Kasumi-1 (cell line): ENCODE measurements at regions not wholly inside any gene's neighbourhood (a gene's known extent, or its start where the extent isn't known, plus 50 kb on each side); places are given as distances from the start of the nearest gene placed in this dataset.
"Not testable (repeated sequence)": the region's sequence is repeated elsewhere in the genome, so short reads cannot be mapped to it uniquely, and the experiment has no call there.

ENCODE experiments used
- DNase-seq, 2 experiments: peaks; one replicate each; lab custom pipeline; 2025; lab: John Stamatoyannopoulos, UW

GRCh38 chrX:104376937-104377336, 122.2 kb upstream of the ESX1 start:
- no peak for DNase-seq

DNA sequence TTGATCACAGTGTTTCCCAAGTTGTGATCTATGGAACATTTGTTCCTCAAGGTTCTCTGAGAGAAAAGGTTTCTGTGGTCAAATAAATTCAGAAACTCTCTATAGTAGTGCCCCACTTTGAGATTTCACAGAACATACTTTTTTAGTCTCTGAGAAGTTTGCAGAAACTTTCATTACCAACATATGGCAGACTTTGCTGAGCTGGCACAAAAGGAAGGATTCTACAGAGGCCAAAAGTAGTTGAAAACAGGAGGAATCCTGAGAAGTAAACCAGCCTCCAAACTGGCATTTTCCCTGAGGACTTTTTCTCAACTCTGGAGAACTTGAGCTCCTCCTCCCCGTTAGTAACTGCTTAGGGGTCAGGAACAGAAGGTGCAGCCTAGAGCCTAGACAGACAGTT, 117.8 kb upstream of the ESX1 start:
- DNase-seq, result no peak

DNA sequence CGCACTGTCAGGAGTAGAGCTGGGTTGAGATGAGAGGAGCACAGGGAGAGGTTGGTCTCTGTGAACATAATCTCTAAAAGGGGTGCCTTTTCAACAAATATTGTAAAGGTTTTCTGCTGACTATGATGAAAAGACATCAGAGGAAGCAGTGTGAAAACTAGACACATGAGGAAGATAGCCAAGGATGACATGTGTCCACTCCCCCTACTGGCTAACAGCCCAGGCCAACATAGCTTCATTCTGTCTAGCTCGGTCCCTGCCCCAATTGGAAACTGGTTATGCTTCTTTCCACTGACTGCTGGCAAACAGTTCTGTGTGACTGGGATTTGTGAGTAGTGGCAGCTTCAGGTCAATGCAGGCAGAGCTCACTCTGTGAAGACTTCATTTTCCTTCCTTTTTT, 115.4 kb upstream of the ESX1 start:
- peak in 1 of 2 experiments; percentile 1 for DNase-seq

- DNase-seq, result not testable (repeated sequence)
Observed at GRCh38 chrX:104360774-104361173, 106.0 kb upstream of the ESX1 start.

- no peak for DNase-seq
Observed at GRCh38 chrX:104359124-104359523, 104.4 kb upstream of the ESX1 start.

- DNase-seq, result no peak
Observed at GRCh38 chrX:104351173-104351769, 96.5 kb upstream of the ESX1 start.

DNA sequence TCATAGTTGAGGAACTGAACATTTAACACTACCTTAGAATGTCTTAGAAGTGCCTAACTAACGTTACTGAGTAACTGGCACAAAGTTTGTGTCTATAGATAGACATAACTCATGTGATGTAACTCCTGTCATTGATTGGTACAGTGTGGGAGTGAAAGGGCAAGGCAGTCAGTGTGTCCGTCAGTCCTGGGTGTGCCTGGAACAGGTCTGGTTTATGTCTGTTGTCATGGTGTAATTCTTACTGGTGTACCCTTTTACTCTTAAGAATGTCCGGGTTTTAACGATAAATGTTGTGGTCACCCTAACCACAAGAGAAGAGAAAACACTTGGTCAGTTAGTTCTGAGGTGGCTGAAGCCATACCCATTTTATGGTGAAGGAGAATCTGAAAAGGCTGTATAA, 93.1 kb upstream of the ESX1 start:
- DNase-seq, result no peak

DNA sequence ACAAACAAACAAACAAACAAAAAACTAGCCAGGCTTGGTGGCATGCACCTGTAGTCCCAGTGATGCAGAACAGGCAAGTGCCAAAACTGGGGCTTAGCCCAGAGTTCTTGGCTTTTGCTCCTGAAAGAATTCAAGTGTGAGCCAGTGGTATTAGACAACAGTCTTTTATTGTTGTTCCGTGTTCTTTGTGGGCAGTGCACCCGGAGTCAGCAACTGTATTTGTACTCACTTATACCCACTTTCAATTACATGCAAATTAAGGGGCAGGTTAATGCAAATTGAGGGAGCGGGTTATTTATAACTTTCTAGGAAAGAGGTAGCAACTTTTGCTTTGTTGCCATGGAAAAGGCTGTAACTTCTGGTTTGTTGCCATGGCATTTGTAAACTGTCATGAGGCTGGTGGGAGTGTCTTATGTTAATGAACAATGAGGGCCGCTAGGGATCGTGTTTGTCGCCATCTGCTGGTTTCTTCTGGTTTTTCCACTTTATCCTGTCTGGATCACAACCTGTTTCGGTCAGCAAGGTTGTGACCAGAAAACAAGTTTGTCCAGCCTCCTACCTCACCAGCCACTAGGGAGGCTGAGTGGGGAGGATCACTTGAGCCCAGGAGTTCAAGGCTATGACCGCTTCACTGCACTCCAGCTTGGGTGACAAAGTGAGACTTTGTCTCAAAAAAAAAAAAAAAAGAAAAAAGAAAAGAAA, 88.8 kb upstream of the ESX1 start:
- DNase-seq, result peak; percentile 37 to 71

DNA sequence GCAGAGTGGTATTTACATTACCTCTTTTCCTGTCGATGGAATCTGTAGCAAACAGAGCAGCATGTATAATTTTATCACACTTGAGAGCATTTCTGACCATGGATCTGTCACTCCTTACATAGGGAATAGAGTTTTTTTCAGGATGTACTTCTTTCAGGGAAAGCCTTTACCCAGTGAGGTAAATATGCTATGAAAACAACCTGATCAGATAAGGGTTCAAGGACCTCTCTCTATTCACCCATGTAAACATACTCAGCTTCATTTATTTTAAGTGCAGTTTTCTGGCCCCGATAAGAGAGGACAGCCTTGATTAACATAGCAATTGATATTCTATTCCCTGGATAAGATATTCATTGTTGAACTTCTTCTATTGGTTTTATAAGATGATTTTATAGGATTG, 87.3 kb upstream of the ESX1 start:
- DNase-seq, result no peak

DNA sequence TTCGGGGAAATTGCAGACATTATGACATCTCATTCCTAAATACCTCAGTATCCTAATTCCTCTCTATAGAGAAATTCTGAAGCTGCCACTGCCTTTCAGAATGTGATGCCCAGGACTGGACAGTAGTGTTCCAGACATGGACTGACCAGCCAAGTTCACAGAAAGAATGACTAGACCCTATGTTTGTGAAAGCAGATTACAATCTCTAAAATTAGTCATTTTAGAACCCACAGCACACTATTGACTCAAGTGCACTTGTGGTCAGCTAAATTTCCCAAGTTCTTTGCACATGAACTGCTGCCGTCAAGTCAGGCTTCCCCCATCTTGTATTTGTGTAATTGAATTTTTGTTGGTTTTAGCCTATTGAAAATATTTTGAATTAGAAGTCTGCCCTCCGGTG, 81.0 kb upstream of the ESX1 start:
- DNase-seq, result no peak

DNA sequence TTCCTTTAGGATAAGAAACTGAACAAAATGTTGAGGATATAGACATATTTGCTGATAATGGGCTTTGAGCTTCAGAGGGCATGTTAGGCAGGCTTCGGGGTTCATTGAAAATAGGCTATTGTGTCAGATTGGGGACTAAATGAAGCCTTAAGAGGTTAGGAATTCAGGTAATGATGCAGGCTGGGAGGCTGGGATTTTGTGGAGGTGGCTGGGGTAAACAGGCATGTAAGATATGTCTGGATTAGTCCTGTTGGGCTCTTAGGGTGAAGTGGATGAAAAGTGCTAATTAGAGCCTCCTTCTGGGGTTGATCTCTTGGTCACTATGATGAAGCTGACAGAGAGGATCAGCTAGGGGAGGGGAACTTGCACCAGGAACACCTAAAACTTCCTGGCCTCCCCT, 80.2 kb upstream of the ESX1 start:
- no peak for DNase-seq

DNA sequence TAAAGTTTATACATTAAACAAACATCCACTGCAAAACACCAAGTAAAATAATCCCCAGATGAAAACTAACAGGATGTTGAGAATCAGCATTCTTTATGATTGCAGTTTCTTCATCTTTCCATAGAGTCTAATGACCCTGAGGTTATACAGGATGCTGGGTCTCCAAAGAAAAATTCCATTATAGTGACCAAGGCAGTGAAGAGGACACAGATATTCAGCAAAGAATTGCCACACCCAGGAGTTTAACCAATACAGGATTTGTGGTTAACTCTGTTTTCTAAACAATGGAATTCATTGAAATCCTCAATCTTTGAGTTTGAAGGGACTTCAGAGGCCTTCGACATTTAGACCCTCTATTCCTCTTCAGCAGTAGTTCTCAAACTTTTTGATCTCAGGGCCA, 76.2 kb upstream of the ESX1 start:
- no peak for DNase-seq

DNA sequence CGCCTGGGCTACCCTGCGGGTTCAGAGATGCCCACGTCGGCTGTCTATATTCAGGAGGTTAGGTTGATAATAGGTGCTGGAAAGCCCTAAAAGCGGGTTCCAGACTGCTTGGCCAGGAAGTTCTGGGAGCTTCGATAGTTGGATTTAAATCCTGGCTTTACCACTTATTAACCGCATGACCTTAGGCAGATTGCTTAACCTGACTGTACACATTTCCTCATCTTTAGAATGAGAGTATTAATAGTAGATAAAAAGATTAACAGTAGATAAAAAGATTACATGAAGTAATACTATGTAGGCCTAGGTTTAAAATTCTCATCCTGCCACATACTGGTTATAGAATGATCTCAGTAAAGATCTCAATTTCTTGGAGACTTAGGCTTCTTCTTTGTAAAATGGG, 75.0 kb upstream of the ESX1 start:
- DNase-seq, result no peak

DNA sequence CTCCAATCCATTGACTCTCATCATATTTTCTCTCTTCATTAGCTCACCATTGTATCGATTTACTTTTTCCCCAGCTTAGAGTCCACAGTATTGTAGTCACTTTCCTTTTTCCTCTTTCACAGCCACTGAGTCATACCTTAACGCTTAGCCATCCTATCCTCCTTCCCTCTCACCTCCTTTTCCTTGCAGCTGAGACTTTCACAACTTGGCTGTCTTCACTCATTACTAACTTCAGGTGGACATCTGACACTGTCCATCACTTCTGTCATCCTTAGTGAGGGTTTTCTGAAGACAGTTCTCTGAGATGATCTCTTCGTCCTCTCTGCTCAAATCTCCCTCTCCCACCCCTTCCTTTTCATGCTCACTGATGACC, 70.5 kb upstream of the ESX1 start:
- DNase-seq, result no peak

DNA sequence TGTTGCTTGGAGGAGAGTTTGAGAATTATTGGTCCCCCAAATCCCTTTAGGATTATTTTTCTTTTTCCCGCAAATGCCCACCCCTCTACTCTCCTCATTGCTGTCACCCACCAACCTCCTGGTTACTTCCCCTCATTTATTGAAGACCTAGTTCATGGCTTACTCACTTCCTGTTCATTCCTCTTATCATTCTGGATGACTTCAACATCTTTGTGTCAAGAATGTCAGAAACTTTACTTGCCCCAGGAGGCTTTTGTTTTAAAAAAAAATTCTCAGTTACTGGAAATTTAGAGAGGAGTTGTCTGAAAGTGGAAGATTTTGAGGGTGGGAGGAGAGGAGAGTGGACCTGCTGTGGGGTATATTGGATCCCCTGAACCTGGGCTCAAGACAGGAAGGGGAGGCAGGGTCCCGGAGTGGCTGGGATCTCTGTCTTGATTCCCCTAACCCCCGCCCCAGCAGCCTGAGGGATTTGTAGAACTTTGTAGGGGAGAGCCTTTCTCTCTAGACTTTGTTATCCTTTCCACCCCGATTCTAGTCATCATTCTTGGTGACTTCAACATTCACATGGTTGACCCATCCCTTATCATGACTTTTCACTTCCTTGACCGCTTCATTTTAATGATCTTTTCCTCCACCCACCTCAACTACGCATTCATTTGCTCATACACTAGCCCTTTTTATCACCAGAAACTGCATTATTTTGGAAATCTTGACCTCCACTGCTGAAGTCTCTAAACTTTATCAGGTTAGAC, 69.9 kb upstream of the ESX1 start:
- no peak for DNase-seq

GRCh38 chrX:104319346-104319745, 64.6 kb upstream of the ESX1 start:
- DNase-seq, result no peak

DNA sequence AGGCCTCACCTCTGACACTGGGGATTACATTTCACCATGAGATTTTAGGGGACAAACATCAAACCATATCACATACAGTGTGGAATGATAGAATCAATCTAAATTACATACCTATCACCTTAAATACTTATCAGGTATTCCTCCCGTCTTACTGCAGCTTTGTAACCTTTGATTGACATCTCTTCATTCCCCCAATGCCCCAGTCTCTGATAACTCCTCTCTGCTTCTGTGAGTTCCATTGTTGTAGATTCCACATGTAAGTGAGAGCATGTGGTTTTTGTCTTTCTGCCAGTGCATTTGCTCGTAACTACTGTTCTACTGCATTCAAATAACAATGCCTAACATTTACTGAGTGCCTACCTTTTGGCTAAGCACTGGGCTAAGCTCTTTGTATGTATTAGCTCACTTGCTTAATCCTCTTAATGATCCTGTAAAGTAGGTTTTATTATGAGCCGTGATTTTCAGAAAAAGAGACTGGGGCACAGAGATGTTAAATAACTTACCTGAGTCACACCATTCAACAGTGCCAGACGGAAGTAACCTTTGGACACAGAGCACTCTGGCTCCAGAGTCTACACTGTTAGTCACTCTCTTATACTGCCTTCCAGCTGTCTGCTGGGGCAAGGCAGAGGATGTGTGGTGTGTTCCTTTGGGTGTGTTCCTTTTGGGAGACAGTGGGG, 63.7 kb upstream of the ESX1 start:
- no peak for DNase-seq

DNA sequence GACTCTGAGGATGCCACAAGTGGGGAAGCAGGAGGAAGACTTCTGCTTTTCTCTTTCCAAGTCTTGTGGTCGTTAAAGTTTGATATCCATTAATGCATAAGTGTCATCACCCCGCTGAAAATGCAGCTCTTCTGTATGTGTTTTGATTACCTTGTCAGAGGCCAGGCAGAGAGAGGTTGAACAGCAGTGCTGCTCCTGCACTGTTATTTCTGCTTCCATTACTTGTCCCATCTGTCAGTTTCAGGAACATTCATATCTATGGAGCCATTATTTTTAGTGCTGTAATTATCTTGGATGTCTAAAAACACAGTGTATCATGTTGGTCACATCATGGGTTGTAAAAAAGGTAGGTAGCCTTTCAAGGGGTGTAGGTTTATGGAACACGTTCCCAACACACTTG, 62.0 kb upstream of the ESX1 start:
- no peak for DNase-seq

- no peak for DNase-seq
Observed at GRCh38 chrX:104315555-104315954, 60.8 kb upstream of the ESX1 start.

DNA sequence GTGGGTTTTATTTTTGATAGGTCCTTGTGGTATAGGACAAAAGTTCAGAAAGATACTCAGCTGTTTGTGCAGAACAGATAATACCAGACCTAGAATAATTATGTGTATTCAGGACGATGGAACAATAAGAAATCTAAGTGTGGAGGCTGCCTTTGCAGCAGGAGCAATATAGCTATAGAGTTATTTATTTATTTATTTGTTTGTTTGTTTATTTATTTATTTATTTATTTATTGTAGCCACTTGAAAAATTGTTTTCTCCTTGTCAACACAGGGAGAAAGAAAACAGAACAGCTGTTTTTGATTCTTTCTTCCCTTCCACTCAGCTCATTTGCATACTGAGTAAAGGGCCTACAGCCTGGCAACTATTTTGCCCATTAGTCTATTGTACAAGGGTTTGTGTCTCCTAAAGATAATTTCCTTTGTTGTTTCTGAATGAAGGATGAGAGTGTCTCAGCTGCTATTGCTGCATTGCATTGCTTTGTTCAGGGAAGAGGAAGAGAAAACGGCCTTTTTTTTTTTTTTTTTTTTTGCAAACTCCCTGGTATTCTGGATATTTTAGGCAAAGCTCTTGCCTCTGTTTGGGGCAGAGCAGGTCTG, 56.0 kb upstream of the ESX1 start:
- DNase-seq, result no peak

- peak; percentile 24 to 38 for DNase-seq
Observed at GRCh38 chrX:104310090-104310489, 55.4 kb upstream of the ESX1 start.

- no peak for DNase-seq
Observed at GRCh38 chrX:104309169-104309568, 54.4 kb upstream of the ESX1 start.

DNA sequence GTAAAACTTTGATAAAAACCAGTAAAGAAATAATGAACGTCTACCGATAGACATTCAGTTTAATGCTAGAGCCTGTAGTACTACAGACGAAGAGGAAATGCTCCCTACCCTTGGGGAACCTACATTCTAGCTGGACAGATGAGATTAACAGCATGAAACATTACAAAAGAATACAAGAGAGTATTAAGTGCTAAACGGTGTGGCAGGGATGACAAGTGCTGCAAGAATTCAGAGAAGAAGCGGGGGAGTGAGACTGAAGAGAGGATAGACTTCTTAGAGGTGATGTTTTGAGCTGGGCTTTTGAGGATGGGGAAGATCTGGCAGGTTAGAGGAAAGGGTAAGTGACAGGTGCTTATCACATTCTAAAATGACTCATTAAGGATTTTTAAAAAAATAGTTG, 52.6 kb upstream of the ESX1 start:
- DNase-seq, result no peak
